Endothelial cell of umbilical vein (primary cell): ENCODE measurements at regions not wholly inside any gene's neighbourhood (a gene's known extent, or its start where the extent isn't known, plus 50 kb on each side); places are given as distances from the start of the nearest gene placed in this dataset.

ENCODE experiments used
- BruUV-seq: library from RNA; stranded (reverse); fragments of 400-500 nt; replicated peaks from 2 replicates; lab custom pipeline; 2021; lab: Mats Ljungman, UMichigan
- CTCF ChIA-PET: fragments of 300-600, 350-600 bp; sonication (Branson Sonifier 250); formaldehyde crosslinking; loops from one replicate; lab custom pipeline; 2021; ENCODE audit warnings: antibody characterized with exemption, inconsistent platforms; lab: Charles Lee
- POLR2A ChIA-PET: fragments of 300-600, 350-600 bp; sonication (Branson Sonifier 250); formaldehyde crosslinking; loops from one replicate; lab custom pipeline; 2021; ENCODE audit warnings: antibody characterized with exemption, inconsistent platforms; lab: Charles Lee
- DNase-seq: peaks from one replicate; pipeline ENCODE4 v3.0.0-alpha.2; 2011; ENCODE audit warnings: low read depth, low spot score
- FAIRE-seq: peaks from 2 replicates; lab custom pipeline; 2011; peaks lifted over from hg19 to GRCh38; lab: Jason Lieb, UNC
- H2AFZ ChIP-seq: 2 replicates; pipeline ENCODE4 v1.6.0; 2012; ENCODE audit warnings: low read depth, low read length, control low read depth, inconsistent platforms
- H3K27ac ChIP-seq: 2 replicates; pipeline ENCODE4 v1.5.1; 2011; ENCODE audit warnings: low read depth, mild to moderate bottlenecking, control low read depth, low read length, moderate library complexity; ENCODE audit not compliant: insufficient read depth
- H3K27me3 ChIP-seq, 2 experiments: 2 replicates each; pipeline versions ENCODE4 v1.6.0 to v1.6.1; 2011; ENCODE audit warnings: low read length in 2 of 2, mixed read lengths in 1 of 2; ENCODE audit not compliant: control insufficient read depth in 2 of 2, insufficient read depth in 2 of 2
- H3K36me3 ChIP-seq, 2 experiments: 2 replicates in 1 of 2; 3 replicates in 1 of 2; pipeline ENCODE4 v1.5.1; 2011; ENCODE audit warnings: low read length in 2 of 2, mild to moderate bottlenecking in 1 of 2, moderate library complexity in 1 of 2; ENCODE audit not compliant: control insufficient read depth in 2 of 2, insufficient read depth in 2 of 2; ENCODE audit errors: extremely low read depth in 1 of 2
- H3K4me1 ChIP-seq: 3 replicates; pipeline ENCODE4 v1.5.1; 2011; ENCODE audit warnings: mild to moderate bottlenecking, low read length; ENCODE audit not compliant: control insufficient read depth, insufficient read depth; ENCODE audit errors: extremely low read depth
- H3K4me2 ChIP-seq: 2 replicates; pipeline ENCODE4 v1.6.1; 2011; ENCODE audit warnings: low read length, control low read depth, mixed read lengths; ENCODE audit not compliant: insufficient read depth
- H3K4me3 ChIP-seq, 3 experiments: fragments of 200-600 bp in 1 of 3; sonication (generic), shearing (Covaris generic) in 1 of 3; replicated peaks in 1 of 3; 2 replicates each; pipeline ENCODE4 v1.5.1; 2011 to 2016; ENCODE audit warnings: control low read depth in 3 of 3, low read length in 3 of 3, mild to moderate bottlenecking in 2 of 3, inconsistent platforms in 1 of 3, low read depth in 1 of 3, moderate library complexity in 1 of 3; ENCODE audit not compliant: insufficient read depth in 1 of 3
- H3K79me2 ChIP-seq: 2 replicates; pipeline ENCODE4 v1.6.0; 2012; ENCODE audit warnings: low read length, inconsistent platforms; ENCODE audit not compliant: control insufficient read depth, insufficient read depth
- H3K9ac ChIP-seq: replicated peaks from 2 replicates; pipeline ENCODE3; 2011; ENCODE audit warnings: low read length, control low read depth; ENCODE audit not compliant: insufficient read depth; ENCODE audit errors: extremely low read depth
- H3K9me1 ChIP-seq: replicated peaks from 3 replicates; pipeline ENCODE4 v1.6.0; 2011; ENCODE audit warnings: mild to moderate bottlenecking, low read length; ENCODE audit not compliant: control insufficient read depth, insufficient read depth; ENCODE audit errors: extremely low read depth
- H3K9me3 ChIP-seq: replicated peaks from 2 replicates; pipeline ENCODE4 v1.5.1; 2012; ENCODE audit warnings: low read length, inconsistent platforms; ENCODE audit not compliant: control insufficient read depth, insufficient read depth
- H4K20me1 ChIP-seq: replicated peaks from 2 replicates; pipeline ENCODE3; 2011; ENCODE audit warnings: mild to moderate bottlenecking, low read length; ENCODE audit not compliant: control insufficient read depth, insufficient read depth; ENCODE audit errors: extremely low read depth
- CTCF ChIP-seq, 2 donors: IDR thresholded peaks; 1 replicate in 1 of 2; 2 replicates in 1 of 2; pipeline ENCODE4 v1.5.1; 2011; ENCODE audit warnings: low read length in 2 of 2, mild to moderate bottlenecking in 2 of 2, moderate library complexity in 2 of 2, control low read depth in 1 of 2, inconsistent platforms in 1 of 2, low read depth in 1 of 2; ENCODE audit not compliant: insufficient read depth in 1 of 2; ENCODE audit errors: extremely low read depth in 1 of 2
- EZH2 ChIP-seq: IDR thresholded peaks from 2 replicates; pipeline ENCODE4 v1.6.1; 2012; ENCODE audit warnings: borderline replicate concordance, low read depth, mild to moderate bottlenecking, moderate library complexity, low read length, inconsistent platforms; ENCODE audit not compliant: severe bottlenecking
- FOS ChIP-seq: IDR thresholded peaks from 2 replicates; pipeline ENCODE4 v1.6.1; 2011; ENCODE audit warnings: mild to moderate bottlenecking, low read length, moderate library complexity, borderline replicate concordance; ENCODE audit not compliant: insufficient read depth
- GATA2 ChIP-seq: IDR thresholded peaks from 2 replicates; pipeline ENCODE4 v1.7.0; 2011; ENCODE audit warnings: low read depth, mild to moderate bottlenecking, moderate library complexity, mixed read lengths, low read length; ENCODE audit not compliant: insufficient read length, insufficient read depth
- JUN ChIP-seq: IDR thresholded peaks from 2 replicates; pipeline ENCODE4 v1.6.1; 2011; ENCODE audit warnings: borderline replicate concordance, low read depth; ENCODE audit not compliant: insufficient read length, insufficient read depth
- MAX ChIP-seq: IDR thresholded peaks from 2 replicates; pipeline ENCODE4 v1.6.1; 2011; ENCODE audit not compliant: insufficient read depth, insufficient read length
- MYC ChIP-seq: IDR thresholded peaks from one replicate; pipeline ENCODE4 v1.6.1; 2011; ENCODE audit warnings: mild to moderate bottlenecking, low read depth, low read length
- POLR2A ChIP-seq: IDR thresholded peaks from 2 replicates; pipeline ENCODE4 v1.6.1; 2012; ENCODE audit warnings: low read depth, mild to moderate bottlenecking, control low read depth, low read length
- POLR2AphosphoS5 ChIP-seq: IDR thresholded peaks from 2 replicates; pipeline ENCODE4 v1.6.1; 2012; ENCODE audit warnings: low read depth, mild to moderate bottlenecking, control low read depth, low read length, moderate library complexity; ENCODE audit not compliant: insufficient read depth
- dilution Hi-C: fragments of 300-500 bp; cut with MboI; formaldehyde crosslinking; loops from one replicate; pipeline ENCODE4 v1.15.0; 2019; ENCODE audit warnings: low sequenced_read_pairs; ENCODE audit not compliant: extremely low pct_ligation_motif_present
- intact Hi-C: fragments of 100-400 bp; cut with micrococcal nuclease; formaldehyde crosslinking; loops from one replicate; pipeline ENCODE4 v1.10.0; 2022

GRCh38 chr10:78969719-78970118 is 99.0 kb upstream of the ZMIZ1 start:
- CTCF ChIA-PET, result no interaction called here
- FAIRE-seq, result no peak

More at GRCh38 chr10:78969719-78970118, 99.0 kb upstream of the ZMIZ1 start:
- Histone ChIP-seq H4K20me1 (no peaks in the 10 kb centered on the region), H3K4me2 (no peak overlapping the region), H3K79me2 (no peaks in the 10 kb centered on the region), H3K9ac (no peak overlapping the region), H3K27me3 (no peaks in the 10 kb centered on the region), H3K9me1 (no peaks in the 10 kb centered on the region), H2AFZ (no peak overlapping the region), H3K36me3 (no peaks in the 10 kb centered on the region), H3K4me3 (no peak overlapping the region), H3K27ac (no peak overlapping the region), H3K4me1 (peaks cover 31% of the 10 kb centered on the region), H3K9me3 (no peaks in the 10 kb centered on the region)
- TF ChIP-seq JUN (no peak), FOS (no peak), GATA2 (no peak), MYC (no peak), EZH2 (no peak), CTCF (IDR thresholded peaks at IDR 0.05; ENCODE audit: extremely low read depth in 1 of 2, insufficient read depth in 1 of 2, low read depth in 1 of 2, low read length in 2 of 2) (no peak), MAX (no peak), POLR2A (no peak), POLR2AphosphoS5 (no peak)
- POLR2A ChIA-PET, result no interaction called here
- no peak for DNase-seq
- BruUV-seq, result no TSS peak
- intact Hi-C loops, result loop anchor here (5.0 kb wide), 3 partner anchors 267 to 937 kb away; partner anchors contain the start of gene RPS24
- dilution Hi-C loops, result no loop called here
